HFF-Myc (cell line): ENCODE measurements at regions not wholly inside any gene's neighbourhood (a gene's known extent, or its start where the extent isn't known, plus 50 kb on each side); places are given as distances from the start of the nearest gene placed in this dataset.

Source experiments
- DNase-seq: peaks from one replicate; pipeline ENCODE4 v3.0.0-alpha.2; 2011; ENCODE audit warnings: low read depth; ENCODE audit errors: extremely low read depth
- H3K4me3 ChIP-seq: replicated peaks from 2 replicates; pipeline ENCODE4 v1.5.1; 2011; ENCODE audit warnings: low read depth, mild to moderate bottlenecking, control low read depth, low read length
- TF ChIP-seq, protein P1 (sequence below): IDR thresholded peaks from 2 replicates; pipeline ENCODE4 v1.5.1; 2012; ENCODE audit warnings: mild to moderate bottlenecking, low read depth, low read length, control low read depth; ENCODE audit errors: missing control alignments

DNA sequence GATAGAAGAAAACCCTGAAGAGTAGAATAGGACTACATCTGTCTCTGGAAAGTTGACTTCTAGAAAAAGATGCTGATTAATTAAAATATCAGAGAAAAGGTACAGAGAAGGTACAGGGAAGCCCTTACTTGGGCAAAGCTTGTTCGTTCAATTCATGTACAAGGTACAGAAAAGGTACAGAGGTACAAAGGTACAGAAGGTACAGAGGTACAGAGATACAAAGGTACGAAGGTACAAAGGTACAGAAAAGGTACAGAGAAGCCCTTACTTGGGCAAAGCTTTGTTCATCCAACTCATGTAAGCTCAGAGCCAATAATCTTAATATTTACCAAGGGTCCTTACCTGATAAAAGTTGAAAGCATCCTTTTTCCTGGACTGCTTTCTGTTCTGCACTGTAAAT, 182.3 kb downstream of the PCSK1 start:
- TF ChIP-seq, protein P1, sequence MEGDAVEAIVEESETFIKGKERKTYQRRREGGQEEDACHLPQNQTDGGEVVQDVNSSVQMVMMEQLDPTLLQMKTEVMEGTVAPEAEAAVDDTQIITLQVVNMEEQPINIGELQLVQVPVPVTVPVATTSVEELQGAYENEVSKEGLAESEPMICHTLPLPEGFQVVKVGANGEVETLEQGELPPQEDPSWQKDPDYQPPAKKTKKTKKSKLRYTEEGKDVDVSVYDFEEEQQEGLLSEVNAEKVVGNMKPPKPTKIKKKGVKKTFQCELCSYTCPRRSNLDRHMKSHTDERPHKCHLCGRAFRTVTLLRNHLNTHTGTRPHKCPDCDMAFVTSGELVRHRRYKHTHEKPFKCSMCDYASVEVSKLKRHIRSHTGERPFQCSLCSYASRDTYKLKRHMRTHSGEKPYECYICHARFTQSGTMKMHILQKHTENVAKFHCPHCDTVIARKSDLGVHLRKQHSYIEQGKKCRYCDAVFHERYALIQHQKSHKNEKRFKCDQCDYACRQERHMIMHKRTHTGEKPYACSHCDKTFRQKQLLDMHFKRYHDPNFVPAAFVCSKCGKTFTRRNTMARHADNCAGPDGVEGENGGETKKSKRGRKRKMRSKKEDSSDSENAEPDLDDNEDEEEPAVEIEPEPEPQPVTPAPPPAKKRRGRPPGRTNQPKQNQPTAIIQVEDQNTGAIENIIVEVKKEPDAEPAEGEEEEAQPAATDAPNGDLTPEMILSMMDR, result no peak
- DNase-seq, result no peak

DNA sequence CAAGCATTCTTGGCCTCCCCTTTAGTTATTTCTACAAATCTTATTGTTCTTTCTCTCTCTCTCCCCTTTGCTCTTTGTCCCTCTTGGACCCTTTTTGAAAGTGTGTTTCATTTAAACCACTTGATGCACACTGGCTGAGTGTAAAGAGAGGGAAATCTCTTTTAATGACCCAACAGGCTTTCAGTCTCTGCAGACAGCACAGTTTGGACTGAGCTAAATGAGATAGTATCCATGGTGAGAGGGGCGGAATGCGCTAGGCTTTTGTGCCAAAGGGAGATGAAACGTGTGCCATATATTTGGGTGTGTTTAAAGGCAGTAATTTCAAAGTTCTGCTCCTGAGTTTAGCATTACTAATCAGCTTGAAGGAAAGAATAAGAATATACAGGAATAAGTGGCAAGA, 184.9 kb downstream of the PCSK1 start:
- DNase-seq, result no peak
- TF ChIP-seq, protein P1, result no peak

More for the DNA sequence above, 182.3 kb downstream of the PCSK1 start:
- H3K4me3 ChIP-seq, result no peak overlapping the region

DNA sequence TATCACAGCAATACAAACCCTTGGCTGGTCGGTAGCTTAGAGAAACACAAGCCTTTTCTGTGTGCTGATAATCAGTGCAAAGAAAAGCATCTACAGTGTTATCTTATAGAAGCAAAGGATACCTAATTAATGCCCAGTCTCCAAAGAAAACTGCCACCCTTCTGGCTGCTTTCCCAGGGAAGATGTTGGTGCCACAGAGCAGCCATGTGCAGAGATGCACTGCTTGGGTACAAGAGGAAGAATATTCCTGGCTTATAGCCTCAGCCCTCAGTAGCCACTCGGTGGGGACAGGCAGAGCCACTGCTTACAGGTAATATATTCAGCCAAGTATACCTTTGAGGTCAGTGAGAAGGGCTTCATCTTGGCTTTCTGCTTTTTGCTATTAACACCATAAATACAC, 185.3 kb downstream of the PCSK1 start:
- TF ChIP-seq, protein P1, result no peak
- H3K4me3 ChIP-seq, result no peak overlapping the region
- no peak for DNase-seq

More for the DNA sequence above, 184.9 kb downstream of the PCSK1 start:
- H3K4me3 ChIP-seq, result no peak overlapping the region

DNA sequence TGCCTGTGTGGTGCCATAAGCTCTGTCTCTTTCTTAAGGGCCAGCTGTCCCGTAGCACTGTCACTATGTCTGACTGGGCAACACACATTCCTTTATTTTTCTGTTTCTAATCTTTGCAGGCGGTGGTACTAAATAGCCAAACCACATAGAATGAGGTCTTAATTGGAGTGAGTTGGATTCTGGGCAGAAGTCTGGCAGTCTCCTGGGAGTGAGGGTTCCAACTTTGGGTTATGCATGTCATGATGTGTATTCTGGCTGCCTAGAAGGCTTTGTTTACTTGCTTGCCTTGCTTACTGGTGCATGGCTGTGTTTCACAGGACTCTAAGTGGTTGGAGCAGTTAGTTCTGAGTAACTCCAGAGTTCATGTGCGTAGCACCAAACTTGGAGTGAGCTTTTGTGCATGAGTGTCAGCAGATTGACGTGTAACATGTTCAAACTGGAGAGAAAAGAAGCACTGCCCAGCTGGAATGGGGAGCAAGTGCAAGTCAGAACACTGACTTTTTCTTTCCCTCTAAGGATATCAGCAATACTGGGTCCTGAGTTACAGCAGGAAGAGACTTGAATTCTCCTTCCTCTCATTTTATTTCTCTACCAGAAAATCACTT, 185.8 kb downstream of the PCSK1 start:
- no peak for DNase-seq
- TF ChIP-seq, protein P1, result no peak
- no peak overlapping the region for H3K4me3 ChIP-seq

DNA sequence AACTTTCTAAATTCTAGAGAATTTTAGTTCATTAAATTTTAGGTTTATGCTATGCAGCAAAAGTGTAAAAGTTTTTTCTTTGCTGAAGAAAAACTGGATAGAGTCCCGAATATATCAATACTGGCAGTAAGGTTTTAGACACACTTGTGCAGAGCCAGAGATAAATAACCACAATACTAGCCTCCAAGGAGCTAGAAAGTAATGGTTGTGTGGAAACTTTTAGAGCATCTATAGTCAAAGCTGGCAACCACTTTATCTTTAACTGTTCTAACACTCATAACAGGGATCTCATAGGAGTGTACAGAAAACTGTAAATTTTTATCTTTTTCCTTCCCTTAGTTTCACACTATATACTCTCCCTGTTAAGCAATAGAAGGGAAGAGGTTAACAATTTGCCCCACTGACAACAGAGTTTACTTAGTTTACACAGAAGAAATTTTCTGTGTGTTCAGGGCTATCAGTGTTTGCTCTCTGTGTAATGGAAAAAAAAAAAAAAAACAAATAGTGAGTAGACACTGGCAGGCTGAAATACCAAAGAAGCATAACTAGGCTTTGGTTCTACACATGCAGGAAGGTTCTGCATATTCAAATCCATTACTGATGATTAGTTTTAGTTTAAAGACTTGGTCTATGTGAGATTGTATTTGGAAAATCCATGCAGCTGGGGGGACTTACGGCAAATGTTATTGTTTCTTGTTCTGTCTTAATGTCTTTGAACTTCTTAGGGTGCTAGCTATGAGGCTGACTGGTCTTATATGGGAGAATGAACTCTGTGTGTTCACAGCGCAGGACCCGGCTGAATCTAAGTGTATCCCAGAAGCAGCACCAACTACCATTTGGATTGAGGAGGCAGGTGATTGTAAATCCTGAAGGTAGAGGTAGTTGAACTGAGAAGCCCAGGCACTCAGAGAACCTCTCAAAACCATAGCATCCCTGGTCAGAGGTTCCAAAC, 187.6 kb downstream of the PCSK1 start:
- no peak for DNase-seq
- H3K4me3 ChIP-seq, result no peak overlapping the region
- TF ChIP-seq, protein P1, result no peak

DNA sequence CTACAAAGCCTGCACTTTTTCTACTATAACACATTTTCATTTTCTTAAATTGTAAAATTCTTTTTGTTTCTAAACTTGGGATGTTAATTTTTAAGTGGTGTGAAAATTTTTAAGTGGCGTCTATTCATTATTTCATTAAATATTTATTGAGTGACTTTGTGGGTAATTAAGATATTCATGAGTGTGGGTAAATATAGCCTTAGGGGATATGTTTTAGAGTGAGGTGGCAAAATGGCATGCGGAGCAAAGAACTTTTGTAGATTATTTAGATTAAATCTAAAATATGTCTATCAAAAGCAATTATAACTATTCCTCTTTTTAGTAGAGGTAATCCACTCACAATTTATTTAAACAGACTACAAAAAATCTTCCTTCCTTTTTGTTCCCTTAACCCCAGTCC, 188.4 kb downstream of the PCSK1 start:
- DNase-seq, result no peak
- TF ChIP-seq, protein P1, result no peak
- no peak overlapping the region for H3K4me3 ChIP-seq
